Breast epithelium (tissue), 3 donors: ENCODE measurements at regions not wholly inside any gene's neighbourhood (a gene's known extent, or its start where the extent isn't known, plus 50 kb on each side); places are given as distances from the start of the nearest gene placed in this dataset.

Source experiments
- POLR2AphosphoS5 ChIP-seq, 3 donors: sonication (generic); formaldehyde crosslinking; IDR thresholded peaks; one replicate each; pipeline ENCODE4 v1.6.1; 2017; ENCODE audit warnings: antibody characterized with exemption in 3 of 3
- TF ChIP-seq, protein P1 (sequence below), 3 donors: fragments of 450-650 bp; IDR thresholded peaks; one replicate each; pipeline ENCODE4 v1.5.1; 2016 to 2017; ENCODE audit warnings: antibody characterized with exemption in 3 of 3, mild to moderate bottlenecking in 3 of 3, moderate library complexity in 3 of 3

DNA sequence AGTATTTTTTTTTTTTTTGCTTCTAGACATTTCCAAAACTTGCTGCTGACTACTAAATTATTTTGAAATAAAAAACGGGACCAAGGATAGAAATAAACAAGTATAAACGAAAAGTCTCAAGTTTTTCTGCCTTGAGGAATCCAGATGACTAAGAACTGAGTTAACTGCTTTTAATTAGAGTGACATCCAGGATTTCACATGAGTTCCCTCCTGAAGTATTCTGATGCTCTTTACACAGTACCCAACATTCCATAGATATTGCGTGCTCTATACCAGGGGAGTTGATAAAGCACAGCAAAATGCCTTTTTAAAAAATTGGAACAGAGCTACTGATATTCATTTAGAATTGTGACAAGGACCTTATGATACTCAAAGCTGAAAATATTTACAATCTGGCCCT, 618.0 kb downstream of the CCDC85A start:
- TF ChIP-seq, protein P1, sequence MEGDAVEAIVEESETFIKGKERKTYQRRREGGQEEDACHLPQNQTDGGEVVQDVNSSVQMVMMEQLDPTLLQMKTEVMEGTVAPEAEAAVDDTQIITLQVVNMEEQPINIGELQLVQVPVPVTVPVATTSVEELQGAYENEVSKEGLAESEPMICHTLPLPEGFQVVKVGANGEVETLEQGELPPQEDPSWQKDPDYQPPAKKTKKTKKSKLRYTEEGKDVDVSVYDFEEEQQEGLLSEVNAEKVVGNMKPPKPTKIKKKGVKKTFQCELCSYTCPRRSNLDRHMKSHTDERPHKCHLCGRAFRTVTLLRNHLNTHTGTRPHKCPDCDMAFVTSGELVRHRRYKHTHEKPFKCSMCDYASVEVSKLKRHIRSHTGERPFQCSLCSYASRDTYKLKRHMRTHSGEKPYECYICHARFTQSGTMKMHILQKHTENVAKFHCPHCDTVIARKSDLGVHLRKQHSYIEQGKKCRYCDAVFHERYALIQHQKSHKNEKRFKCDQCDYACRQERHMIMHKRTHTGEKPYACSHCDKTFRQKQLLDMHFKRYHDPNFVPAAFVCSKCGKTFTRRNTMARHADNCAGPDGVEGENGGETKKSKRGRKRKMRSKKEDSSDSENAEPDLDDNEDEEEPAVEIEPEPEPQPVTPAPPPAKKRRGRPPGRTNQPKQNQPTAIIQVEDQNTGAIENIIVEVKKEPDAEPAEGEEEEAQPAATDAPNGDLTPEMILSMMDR (IDR thresholded peaks at IDR 0.05), result no peak
- no peak for TF ChIP-seq POLR2AphosphoS5 (IDR thresholded peaks at IDR 0.05)
